CD4-positive, alpha-beta T cell (primary cell): ENCODE measurements at regions not wholly inside any gene's neighbourhood (a gene's known extent, or its start where the extent isn't known, plus 50 kb on each side); places are given as distances from the start of the nearest gene placed in this dataset.

Experiments used
- ATAC-seq: fragments of 200-7000 bp; cut with Tn5 transposase; one replicate; pipeline ENCODE4 v1.10.0; 2022; ENCODE audit warnings: mild to moderate bottlenecking; ENCODE audit not compliant: poor library complexity
- CTCF ChIA-PET: fragments of 350-600 bp; sonication (Branson Sonifier 250); formaldehyde crosslinking; loops from one replicate; lab custom pipeline; 2021; ENCODE audit warnings: antibody characterized with exemption, inconsistent platforms; lab: Charles Lee
- POLR2A ChIA-PET: fragments of 350-600 bp; sonication (Branson Sonifier 250); formaldehyde crosslinking; loops from one replicate; lab custom pipeline; 2021; ENCODE audit warnings: antibody characterized with exemption, inconsistent platforms; lab: Charles Lee
- DNase-seq, 14 experiments: peaks; one replicate each; pipeline ENCODE4 v3.0.0-alpha.2; 2013 to 2020; ENCODE audit warnings: mixed read lengths in 2 of 14
- H3K27ac ChIP-seq, 2 donors: one replicate each; pipeline versions ENCODE4 v1.5.1 to v1.7.0; 2013; ENCODE audit warnings: low read length in 2 of 2, low read depth in 1 of 2, mild to moderate bottlenecking in 1 of 2
- H3K27me3 ChIP-seq, 2 experiments: 1 replicate in 1 of 2; 2 replicates in 1 of 2; pipeline versions ENCODE4 v1.6.1 to v1.7.0; 2013; ENCODE audit warnings: low read length in 2 of 2, control low read depth in 1 of 2, mild to moderate bottlenecking in 1 of 2, moderate library complexity in 1 of 2; ENCODE audit not compliant: insufficient read depth in 2 of 2, control insufficient read depth in 1 of 2
- H3K36me3 ChIP-seq: one replicate; pipeline ENCODE4 v1.6.1; 2013; ENCODE audit warnings: low read length, control low read depth; ENCODE audit not compliant: insufficient read depth
- H3K4me1 ChIP-seq: one replicate; pipeline ENCODE4 v1.6.1; 2013; ENCODE audit warnings: low read length, control low read depth; ENCODE audit not compliant: insufficient read depth
- H3K4me3 ChIP-seq: one replicate; pipeline ENCODE4 v1.5.1; 2013; ENCODE audit warnings: mild to moderate bottlenecking, low read length, moderate library complexity
- H3K9me3 ChIP-seq, 2 experiments: 1 replicate in 1 of 2; 2 replicates in 1 of 2; pipeline versions ENCODE4 v1.6.1 to v1.7.0; 2013; ENCODE audit warnings: low read length in 2 of 2, mild to moderate bottlenecking in 2 of 2, control low read depth in 1 of 2, moderate library complexity in 1 of 2; ENCODE audit not compliant: control insufficient read depth in 1 of 2, insufficient read depth in 1 of 2
- H3K27ac Mint-ChIP-seq: one replicate; pipeline ENCODE4 v1.8.0; 2020; ENCODE audit warnings: mixed read lengths
- H3K27me3 Mint-ChIP-seq: one replicate; pipeline ENCODE4 v1.8.0; 2021; ENCODE audit warnings: mixed read lengths
- H3K36me3 Mint-ChIP-seq: one replicate; pipeline ENCODE4 v1.8.0; 2021; ENCODE audit warnings: low read depth, mixed read lengths
- H3K4me1 Mint-ChIP-seq: one replicate; pipeline ENCODE4 v1.8.0; 2021; ENCODE audit warnings: low read depth, mixed read lengths
- H3K4me3 Mint-ChIP-seq: one replicate; pipeline ENCODE4 v1.8.0; 2020; ENCODE audit warnings: mild to moderate bottlenecking, mixed read lengths
- H3K9me3 Mint-ChIP-seq: one replicate; pipeline ENCODE4 v1.8.0; 2020; ENCODE audit warnings: mixed read lengths
- intact Hi-C, 2 experiments: fragments of 100-400 bp; cut with DNase I in 1 of 2; cut with micrococcal nuclease in 1 of 2; formaldehyde crosslinking; loops; one replicate each; pipeline versions ENCODE4 v1.15.1 to v1.9.0; 2023 to 2025; cut with DNase I, micrococcal nuclease
- TF ChIP-seq, protein P1 (sequence below): fragments of 200-600 bp; IDR thresholded peaks from one replicate; pipeline ENCODE4 v1.8.0; 2022; ENCODE audit warnings: antibody characterized with exemption, mild to moderate bottlenecking

DNA sequence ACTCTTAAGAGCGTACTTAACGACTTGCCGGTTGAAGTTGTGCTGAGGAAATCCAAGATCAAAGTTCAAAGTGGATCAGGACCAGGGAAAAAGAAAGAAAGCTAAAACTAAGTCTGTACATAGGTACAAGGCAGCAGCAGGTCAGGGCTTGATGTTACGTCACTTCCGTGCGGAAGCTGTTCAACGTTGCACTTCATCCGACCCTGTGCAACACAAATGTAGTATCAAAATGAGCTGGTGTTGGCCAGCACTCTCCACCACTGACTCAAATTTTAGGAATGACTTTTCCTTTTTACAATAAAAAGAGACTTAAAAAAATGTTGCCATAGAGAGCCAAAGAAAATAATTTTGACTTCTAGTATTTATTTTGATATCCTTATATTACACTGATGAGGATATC lies 1315.4 kb downstream of the EFNB2 start:
- Histone ChIP-seq H3K27ac (no peak overlapping the region), H3K4me3 (no peak overlapping the region), H3K9me3 (no peaks in the 10 kb centered on the region), H3K4me1 (no peaks in the 10 kb centered on the region), H3K36me3 (no peaks in the 10 kb centered on the region), H3K27me3 (no peaks in the 10 kb centered on the region)
- Mint-ChIP-seq H3K36me3 (no peaks in the 10 kb centered on the region), H3K4me1 (no peaks in the 10 kb centered on the region), H3K27me3 (no peaks in the 10 kb centered on the region), H3K4me3 (no peak overlapping the region), H3K9me3 (no peaks in the 10 kb centered on the region), H3K27ac (no peak overlapping the region)
- CTCF ChIA-PET, result no interaction called here
- intact Hi-C loops, result no loop called here
- POLR2A ChIA-PET, result no interaction called here
- ATAC-seq (no peak), DNase-seq (no peak)
- TF ChIP-seq, protein P1, sequence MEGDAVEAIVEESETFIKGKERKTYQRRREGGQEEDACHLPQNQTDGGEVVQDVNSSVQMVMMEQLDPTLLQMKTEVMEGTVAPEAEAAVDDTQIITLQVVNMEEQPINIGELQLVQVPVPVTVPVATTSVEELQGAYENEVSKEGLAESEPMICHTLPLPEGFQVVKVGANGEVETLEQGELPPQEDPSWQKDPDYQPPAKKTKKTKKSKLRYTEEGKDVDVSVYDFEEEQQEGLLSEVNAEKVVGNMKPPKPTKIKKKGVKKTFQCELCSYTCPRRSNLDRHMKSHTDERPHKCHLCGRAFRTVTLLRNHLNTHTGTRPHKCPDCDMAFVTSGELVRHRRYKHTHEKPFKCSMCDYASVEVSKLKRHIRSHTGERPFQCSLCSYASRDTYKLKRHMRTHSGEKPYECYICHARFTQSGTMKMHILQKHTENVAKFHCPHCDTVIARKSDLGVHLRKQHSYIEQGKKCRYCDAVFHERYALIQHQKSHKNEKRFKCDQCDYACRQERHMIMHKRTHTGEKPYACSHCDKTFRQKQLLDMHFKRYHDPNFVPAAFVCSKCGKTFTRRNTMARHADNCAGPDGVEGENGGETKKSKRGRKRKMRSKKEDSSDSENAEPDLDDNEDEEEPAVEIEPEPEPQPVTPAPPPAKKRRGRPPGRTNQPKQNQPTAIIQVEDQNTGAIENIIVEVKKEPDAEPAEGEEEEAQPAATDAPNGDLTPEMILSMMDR, result no peak

DNA sequence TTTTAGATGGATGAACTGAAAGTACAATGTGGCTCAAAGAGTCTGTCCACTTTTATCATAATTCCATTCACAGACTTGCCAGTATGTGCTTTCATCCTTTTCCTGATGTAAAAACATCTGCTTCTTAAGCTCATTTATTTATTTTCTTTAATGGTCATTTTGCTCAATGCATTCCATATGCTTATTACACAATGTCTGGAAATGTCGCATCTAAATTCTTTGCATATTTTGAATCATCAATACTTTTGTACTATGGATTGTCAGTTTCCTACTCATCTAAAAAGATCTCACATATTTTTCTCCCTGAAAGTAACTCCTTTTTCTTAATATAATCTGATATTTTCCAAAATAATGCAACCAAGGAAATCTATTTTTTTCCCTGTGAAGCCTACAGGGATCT lies 1315.8 kb downstream of the EFNB2 start:
- Histone ChIP-seq H3K4me3 (no peak overlapping the region), H3K9me3 (no peaks in the 10 kb centered on the region), H3K4me1 (no peaks in the 10 kb centered on the region), H3K27me3 (no peaks in the 10 kb centered on the region), H3K36me3 (no peaks in the 10 kb centered on the region), H3K27ac (no peak overlapping the region)
- intact Hi-C loops, result no loop called here
- TF ChIP-seq, protein P1, result no peak
- H3K9me3 Mint-ChIP-seq, result no peaks in the 10 kb centered on the region
- CTCF ChIA-PET, result no interaction called here
- POLR2A ChIA-PET, result no interaction called here
- no peak for DNase-seq
- no peaks in the 10 kb centered on the region for H3K27me3 Mint-ChIP-seq
- ATAC-seq, result no peak
- no peaks in the 10 kb centered on the region for H3K4me1 Mint-ChIP-seq
- H3K4me3 Mint-ChIP-seq, result no peak overlapping the region
- H3K36me3 Mint-ChIP-seq, result no peaks in the 10 kb centered on the region
- H3K27ac Mint-ChIP-seq, result no peak overlapping the region

- no peaks in the 10 kb centered on the region for H3K36me3 Mint-ChIP-seq
- H3K4me3 ChIP-seq, result no peak overlapping the region
- POLR2A ChIA-PET, result no interaction called here
- H3K27ac Mint-ChIP-seq, result no peak overlapping the region
- no peaks in the 10 kb centered on the region for H3K9me3 ChIP-seq
- no peak overlapping the region for H3K4me3 Mint-ChIP-seq
- DNase-seq (no peak), ATAC-seq (no peak)
- H3K36me3 ChIP-seq, result no peaks in the 10 kb centered on the region
- no peaks in the 10 kb centered on the region for H3K27me3 Mint-ChIP-seq
- H3K4me1 Mint-ChIP-seq, result no peaks in the 10 kb centered on the region
- TF ChIP-seq, protein P1, result no peak
- no peaks in the 10 kb centered on the region for H3K27me3 ChIP-seq
- no peaks in the 10 kb centered on the region for H3K9me3 Mint-ChIP-seq
- intact Hi-C loops, result no loop called here
- H3K4me1 ChIP-seq, result no peaks in the 10 kb centered on the region
- CTCF ChIA-PET, result no interaction called here
- no peak overlapping the region for H3K27ac ChIP-seq
Observed at GRCh38 chr13:105213512-105213911, 1322.0 kb downstream of the EFNB2 start.
